Thoracic aorta (tissue), 2 donors: ENCODE measurements at regions not wholly inside any gene's neighbourhood (a gene's known extent, or its start where the extent isn't known, plus 50 kb on each side); places are given as distances from the start of the nearest gene placed in this dataset.
"Not testable (repeated sequence)": the region's sequence is repeated elsewhere in the genome, so short reads cannot be mapped to it uniquely, and the experiment has no call there.

Experiments
- ATAC-seq: fragments of 150-250 bp; one replicate; pipeline ENCODE4 v1.8.0; 2017; ENCODE audit warnings: low read depth; ENCODE audit not compliant: insufficient number of reproducible peaks, low FRiP score
- DNase-seq: peaks from one replicate; pipeline ENCODE4 v3.0.0-alpha.2; 2020; ENCODE audit warnings: low spot score
- H3K27ac ChIP-seq, 2 donors: fragments of 200-600 bp; sonication (generic); 1 replicate in 1 of 2; 2 replicates in 1 of 2; pipeline ENCODE4 v1.5.1; 2016; ENCODE audit warnings: mild to moderate bottlenecking in 2 of 2, moderate library complexity in 2 of 2
- H3K27me3 ChIP-seq: fragments of 200-600 bp; sonication (generic); replicated peaks from 2 replicates; pipeline ENCODE4 v1.6.0; 2016; ENCODE audit warnings: mild to moderate bottlenecking; ENCODE audit not compliant: insufficient read depth
- H3K36me3 ChIP-seq: fragments of 200-600 bp; sonication (generic); one replicate; pipeline ENCODE4 v1.5.1; 2016
- H3K4me1 ChIP-seq, 2 donors: fragments of 200-600 bp; sonication (generic); 1 replicate in 1 of 2; 2 replicates in 1 of 2; pipeline versions ENCODE4 v1.5.1 to v1.6.0; 2016; ENCODE audit warnings: low read depth in 2 of 2, mild to moderate bottlenecking in 1 of 2; ENCODE audit not compliant: control insufficient read depth in 1 of 2
- H3K4me3 ChIP-seq: fragments of 200-600 bp; sonication (generic); 2 replicates; pipeline ENCODE4 v1.5.1; 2016; ENCODE audit warnings: mild to moderate bottlenecking
- H3K9me3 ChIP-seq: fragments of 200-600 bp; sonication (generic); 2 replicates; pipeline ENCODE4 v1.5.1; 2016
- CTCF ChIP-seq: fragments of 200-600 bp; sonication (generic); IDR thresholded peaks from one replicate; pipeline ENCODE4 v1.5.1; 2019; ENCODE audit warnings: antibody characterized with exemption

- Histone ChIP-seq H3K27me3 (no peaks in the 10 kb centered on the region), H3K27ac (no peak overlapping the region), H3K36me3 (no peaks in the 10 kb centered on the region), H3K4me3 (no peak overlapping the region), H3K4me1 (no peaks in the 10 kb centered on the region), H3K9me3 (no peaks in the 10 kb centered on the region)
- DNase-seq (no peak), ATAC-seq (no peak)
- no peak for TF ChIP-seq CTCF
Observed at GRCh38 chr10:30694518-30695228, 65.1 kb upstream of the LYZL2 start.

- Histone ChIP-seq H3K36me3 (no peaks in the 10 kb centered on the region), H3K27me3 (no peaks in the 10 kb centered on the region), H3K4me1 (no peaks in the 10 kb centered on the region), H3K27ac (no peak overlapping the region), H3K4me3 (no peak overlapping the region), H3K9me3 (no peaks in the 10 kb centered on the region)
- no peak for TF ChIP-seq CTCF
- DNase-seq (no peak), ATAC-seq (no peak)
Observed at GRCh38 chr10:30691639-30692015, 62.1 kb upstream of the LYZL2 start.

DNA sequence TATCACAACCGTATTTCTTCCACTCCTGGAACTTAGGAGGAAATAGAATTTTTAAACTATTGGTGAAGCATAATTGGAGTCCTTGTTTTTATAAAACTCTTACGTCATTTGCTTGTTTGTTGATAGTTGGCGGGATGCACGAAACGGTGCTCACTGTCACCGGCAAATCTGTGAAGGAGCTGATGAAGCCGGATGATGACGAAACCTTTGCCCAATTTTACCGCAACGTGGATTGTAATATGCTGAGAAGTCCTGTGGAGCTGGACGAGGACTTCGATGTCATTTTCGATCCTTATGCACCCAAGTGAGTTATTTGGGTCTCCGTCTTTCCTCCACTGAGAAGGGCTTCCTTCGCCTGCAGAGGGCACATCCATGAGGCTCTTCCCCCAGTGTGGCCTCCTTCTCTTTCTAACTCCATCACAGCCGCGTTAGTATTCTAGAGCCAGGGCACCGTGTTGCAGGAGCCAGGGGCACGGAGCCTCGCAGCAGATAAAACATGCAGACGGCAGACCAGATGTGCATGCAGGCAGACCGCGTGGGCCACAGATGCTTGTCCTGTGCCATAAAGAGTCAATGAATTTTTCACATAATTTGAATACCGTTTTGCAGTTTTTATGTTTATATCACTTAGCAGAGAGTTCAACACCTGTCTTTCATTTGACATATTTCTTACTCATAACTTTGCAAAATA, 61.5 kb upstream of the LYZL2 start:
- not testable (repeated sequence) for H3K4me3 ChIP-seq, H3K36me3 ChIP-seq, H3K27me3 ChIP-seq, H3K27ac ChIP-seq, H3K4me1 ChIP-seq, H3K9me3 ChIP-seq, ATAC-seq, DNase-seq

GRCh38 chr10:30688456-30688855, 58.9 kb upstream of the LYZL2 start:
- Histone ChIP-seq H3K4me3 (no peak overlapping the region), H3K9me3 (no peaks in the 10 kb centered on the region)

GRCh38 chr10:30687698-30688213, 58.2 kb upstream of the LYZL2 start:
- DNase-seq (no peak), ATAC-seq (no peak)
- peak; percentile 80 for TF ChIP-seq CTCF
- Histone ChIP-seq H3K27ac (no peak overlapping the region), H3K36me3 (no peaks in the 10 kb centered on the region), H3K4me3 (no peak overlapping the region), H3K9me3 (no peaks in the 10 kb centered on the region), H3K27me3 (no peaks in the 10 kb centered on the region), H3K4me1 (no peaks in the 10 kb centered on the region)

More at GRCh38 chr10:30688456-30688855, 58.9 kb upstream of the LYZL2 start:
- H3K4me1 ChIP-seq = no peaks in the 10 kb centered on the region
- no peaks in the 10 kb centered on the region for H3K36me3 ChIP-seq
- H3K27me3 ChIP-seq = no peaks in the 10 kb centered on the region
- TF ChIP-seq CTCF = no peak
- no peak overlapping the region for H3K27ac ChIP-seq
- DNase-seq (no peak), ATAC-seq (no peak)
